Stimulated activated CD4-positive, alpha-beta T cell treated with anti-CD3 and anti-CD28 coated beads, Interleukin-1b, Interleukin-23, amount 100 ng/mL, for 48 hours (primary cell): ENCODE measurements at regions not wholly inside any gene's neighbourhood (a gene's known extent, or its start where the extent isn't known, plus 50 kb on each side); places are given as distances from the start of the nearest gene placed in this dataset.
"Not testable (repeated sequence)": the region's sequence is repeated elsewhere in the genome, so short reads cannot be mapped to it uniquely, and the experiment has no call there.

Experiments used
- DNase-seq: peaks from one replicate; pipeline ENCODE4 v3.0.0-alpha.2; 2020

DNA sequence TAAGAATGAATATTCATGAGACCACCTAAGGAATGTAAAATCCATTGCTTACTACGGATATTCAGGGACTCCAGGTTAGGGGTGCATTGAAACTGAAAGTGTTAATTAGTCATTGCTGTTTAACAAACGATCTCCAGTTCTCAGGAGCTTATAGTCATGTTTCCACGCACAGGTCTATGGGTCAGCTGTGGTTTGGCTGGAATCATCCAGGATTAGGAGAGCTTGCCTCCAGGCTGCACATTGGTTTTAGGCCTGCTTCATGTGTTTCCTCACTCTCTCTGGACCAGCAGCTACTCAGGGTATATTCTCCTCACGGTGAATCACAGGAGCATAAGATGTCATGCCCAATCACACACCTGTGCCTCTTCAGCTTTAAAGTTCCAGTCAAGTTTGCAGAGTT, 98.9 kb downstream of the ATXN3L start:
- no peak for DNase-seq

DNA sequence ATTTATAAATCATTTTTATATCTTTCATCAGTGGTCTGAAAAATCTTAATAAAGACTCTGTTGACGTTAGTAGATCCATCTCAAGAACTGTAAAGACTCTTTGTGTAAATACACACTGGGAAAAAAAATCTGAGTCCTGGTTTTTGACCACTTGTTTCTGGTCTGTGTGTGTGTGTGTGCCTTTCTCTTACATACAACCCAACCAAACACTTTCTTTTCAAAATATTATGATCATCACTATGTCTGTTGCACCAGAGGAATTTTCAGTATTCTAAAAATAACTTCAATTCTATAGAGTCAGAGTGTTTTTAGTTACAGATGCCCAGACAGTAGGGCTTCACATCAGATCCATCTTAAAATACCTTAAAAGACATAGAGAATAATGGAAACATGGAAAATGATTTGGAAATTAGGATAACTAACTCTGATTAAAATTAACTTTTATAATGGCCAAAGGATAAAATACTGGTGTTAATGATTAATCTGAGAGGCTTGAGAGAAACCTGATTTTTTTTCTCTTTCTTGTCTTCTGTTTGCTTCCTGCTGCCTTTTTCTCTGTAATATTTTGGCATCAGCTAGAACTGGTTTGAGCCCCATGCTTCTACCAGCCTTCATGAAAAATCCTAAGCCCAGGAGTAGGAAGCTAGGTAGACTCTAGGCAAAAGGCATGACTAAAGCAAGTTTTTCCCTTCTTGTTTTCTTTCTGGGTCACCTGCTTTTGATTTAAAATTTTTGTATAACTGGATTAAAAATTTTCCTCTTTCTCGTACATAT, 99.7 kb downstream of the ATXN3L start:
- DNase-seq = no peak

DNA sequence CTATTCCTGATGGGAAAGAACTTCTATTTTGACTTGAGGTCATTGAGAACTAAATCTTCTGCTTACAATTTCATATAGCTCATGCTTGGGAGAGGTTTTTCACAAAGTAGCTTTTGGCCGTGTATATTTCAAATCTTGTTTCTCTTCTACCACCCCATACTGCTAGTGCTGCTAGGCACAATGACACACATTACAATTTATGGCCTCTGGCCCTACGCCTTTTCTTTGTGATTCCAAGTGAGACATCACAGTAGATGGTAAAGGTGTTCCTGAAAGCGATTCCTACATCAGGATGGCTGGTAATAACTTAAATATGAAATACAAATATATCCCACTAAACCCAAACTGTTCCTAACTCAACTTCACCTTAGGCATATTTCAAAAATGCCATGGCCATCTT, 101.1 kb downstream of the ATXN3L start:
- DNase-seq = no peak

DNA sequence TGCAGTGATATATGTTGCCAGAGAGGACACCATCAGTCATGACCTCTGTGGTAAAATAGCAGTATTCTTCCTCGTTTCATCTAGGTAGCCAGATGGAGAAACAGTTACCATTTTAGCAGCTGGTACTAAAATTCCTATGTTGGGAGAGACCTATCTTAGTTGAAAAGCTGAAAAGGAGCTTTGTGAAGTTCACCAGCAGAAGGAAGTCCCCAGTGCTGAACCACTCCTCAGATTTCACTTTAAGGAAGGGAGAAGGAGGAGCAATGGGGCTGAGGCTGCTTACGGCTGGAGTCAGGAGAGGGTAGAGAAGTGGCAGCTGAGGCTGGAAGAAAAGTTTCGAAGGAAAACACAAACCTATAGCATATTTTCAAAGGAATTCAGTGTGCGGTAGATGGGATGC, 103.7 kb downstream of the ATXN3L start:
- DNase-seq = no peak

DNA sequence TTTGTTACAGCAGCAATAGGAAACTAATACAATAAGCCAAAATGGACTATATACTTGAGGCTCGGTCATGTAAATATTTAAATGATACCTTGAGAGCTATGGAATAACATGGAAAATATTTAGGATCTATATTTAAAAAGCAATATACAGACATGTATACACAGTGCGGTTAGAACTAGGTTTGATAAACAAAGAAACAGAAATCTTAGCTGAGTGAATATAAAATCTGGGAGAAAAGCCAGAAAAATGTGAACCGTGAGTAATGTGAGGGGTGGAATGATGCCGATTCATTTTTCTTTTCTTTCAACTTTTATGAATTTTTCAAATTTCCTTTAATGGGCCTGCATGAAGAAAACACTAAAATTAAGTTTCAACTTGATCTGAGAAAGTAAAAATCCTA, 104.1 kb downstream of the ATXN3L start:
- no peak for DNase-seq

DNA sequence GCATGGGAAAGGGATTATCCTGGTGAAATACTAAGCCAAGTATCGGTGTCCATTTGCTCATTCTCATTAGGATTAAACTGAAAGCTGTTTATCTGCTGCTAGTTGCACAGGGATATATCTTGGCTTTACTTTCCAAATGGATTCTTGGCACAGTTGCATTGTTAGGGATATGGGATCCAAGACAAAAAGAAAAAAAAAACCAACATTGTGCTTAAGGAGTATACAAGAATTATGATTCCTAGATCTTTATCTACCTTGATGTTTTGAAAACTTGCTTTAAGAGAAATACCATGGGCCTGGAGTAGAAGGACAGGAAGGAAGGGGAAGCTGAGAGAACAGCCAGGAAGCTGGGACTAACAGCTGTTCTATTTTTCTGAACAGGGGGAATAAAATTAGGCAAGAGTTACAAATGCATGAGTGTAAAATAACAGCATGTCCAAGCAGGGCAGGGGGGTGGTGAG, 107.6 kb downstream of the ATXN3L start:
- no peak for DNase-seq

DNA sequence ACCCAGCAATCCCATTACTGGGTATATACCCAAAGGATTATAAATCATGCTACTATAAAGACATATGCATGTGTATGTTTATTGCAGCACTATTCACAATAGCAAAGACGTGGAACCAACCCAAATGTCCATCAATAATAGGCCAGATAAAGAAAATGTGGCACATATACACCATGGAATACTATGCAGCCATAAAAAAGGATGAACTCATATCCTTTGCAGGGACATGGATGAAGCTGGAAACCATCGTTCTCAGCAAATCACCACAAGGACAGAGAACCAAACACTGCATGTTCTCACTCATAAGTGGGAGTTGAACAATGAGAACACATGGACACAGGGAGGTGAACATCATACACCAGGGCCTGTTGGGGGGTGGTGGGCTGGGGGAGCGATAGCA, 109.7 kb downstream of the ATXN3L start:
- not testable (repeated sequence) for DNase-seq

DNA sequence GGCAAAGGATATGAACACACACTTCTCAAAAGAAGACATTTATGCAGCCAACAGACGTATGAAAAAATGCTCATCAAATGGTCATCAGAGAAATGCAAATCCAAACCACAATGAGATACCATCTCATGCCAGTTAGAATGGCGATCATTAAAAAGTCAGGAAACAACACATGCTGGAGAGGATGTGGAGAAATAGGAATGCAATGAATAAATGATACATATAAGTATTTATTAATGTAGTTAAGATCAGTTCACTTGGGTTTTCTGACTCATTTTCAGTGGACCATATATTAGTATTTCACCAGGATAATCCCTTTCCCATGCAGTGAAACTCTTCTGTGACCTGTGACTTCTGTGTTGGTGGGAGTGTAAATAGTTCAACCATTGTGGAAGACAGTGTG, 110.1 kb downstream of the ATXN3L start:
- not testable (repeated sequence) for DNase-seq

DNA sequence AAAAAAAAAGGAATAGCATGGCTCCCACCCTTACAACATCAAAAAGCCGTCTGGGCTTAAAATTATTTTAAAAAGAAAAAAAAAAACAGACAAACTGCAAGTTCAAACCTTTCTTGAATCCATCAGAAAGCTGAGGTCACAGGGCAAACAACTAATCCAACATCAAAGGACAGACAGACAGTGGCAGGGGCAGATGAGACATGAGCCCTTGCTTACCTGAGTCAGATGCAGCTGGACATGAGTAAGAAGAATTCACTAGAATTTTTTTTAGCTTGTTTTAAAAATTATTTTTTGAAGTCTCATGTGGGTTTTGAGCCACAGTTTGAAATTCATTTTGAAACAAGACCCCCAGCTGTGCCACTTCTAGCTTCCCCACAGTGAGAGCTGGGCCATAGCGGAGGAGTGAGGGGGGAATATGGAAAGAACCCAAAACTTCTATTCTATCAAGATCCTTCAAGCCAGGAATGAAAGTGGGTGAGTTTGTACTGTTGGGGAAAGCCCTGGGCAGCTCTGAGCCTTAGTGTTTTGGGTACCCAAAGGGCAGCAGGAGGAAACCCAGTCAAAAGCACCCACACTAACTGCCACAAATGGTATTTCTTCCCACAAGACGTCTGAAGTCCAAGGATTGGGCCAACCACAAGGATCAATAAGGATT, 111.4 kb downstream of the ATXN3L start:
- DNase-seq = no peak

DNA sequence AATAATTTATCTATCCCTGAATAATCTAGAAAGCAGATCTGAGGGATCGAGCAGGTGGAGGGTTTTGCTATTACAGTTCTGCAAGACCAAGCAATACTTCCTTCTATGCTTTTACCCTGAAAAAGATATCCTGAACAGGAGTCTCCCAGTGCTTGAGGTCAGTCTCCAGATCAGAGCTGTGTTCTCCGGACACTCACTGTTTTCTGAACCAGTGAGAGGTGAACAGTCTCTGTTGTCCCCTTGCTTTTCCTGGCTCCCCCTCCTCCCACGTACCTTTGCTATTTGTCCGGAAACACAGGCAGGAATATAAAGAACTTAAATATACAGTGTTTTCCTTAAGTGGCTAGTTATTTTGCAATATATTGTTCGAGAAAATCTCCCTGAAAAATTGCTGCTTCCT, 116.6 kb downstream of the ATXN3L start:
- DNase-seq = no peak

DNA sequence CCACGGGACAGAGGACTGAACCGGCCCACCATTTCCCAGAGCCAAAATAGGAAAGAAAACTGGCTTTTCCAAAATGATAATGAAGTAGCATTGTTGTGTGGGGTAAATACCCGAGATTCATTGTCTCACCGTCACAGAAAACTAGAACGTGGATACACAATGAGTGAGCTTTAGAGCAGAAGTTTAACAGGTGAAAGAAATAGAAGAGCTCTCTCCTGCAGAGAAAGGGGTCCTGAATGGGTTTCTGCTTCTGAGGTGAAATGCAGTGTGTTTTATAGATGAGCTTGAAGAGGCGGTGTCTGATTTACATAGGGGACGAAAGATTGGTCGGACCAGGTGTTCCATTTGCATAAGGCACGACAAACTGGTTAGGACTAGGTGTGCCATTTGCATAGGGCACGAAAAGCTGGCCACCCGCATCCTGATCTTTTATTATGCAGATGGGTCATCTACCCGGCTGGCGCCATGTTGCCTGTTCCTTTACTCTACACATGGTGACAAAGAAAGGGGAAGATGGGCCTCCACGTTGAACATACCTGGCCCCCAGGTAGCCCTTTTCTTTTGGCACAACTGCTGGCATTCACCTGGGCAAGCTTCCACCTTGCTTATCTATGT, 118.1 kb downstream of the ATXN3L start:
- no peak for DNase-seq

DNA sequence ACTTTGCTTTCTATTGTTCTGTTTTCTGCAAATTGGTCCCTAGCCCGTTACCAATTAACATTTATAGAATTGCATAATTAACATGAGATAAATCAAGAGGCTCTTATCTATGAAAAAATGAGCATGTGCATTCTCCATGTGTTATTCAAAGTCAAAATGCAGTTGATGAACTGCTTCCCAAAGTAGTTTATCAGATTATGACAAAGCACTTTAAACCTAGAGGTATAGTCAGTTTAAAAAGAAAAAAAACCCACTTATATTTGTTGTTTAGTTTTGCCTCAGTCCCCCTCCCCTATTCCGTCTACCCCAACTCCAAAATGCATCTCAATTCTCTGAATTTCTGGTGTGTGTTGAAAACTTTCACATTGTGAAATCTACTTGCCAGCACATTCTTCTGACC, 119.5 kb downstream of the ATXN3L start:
- no peak for DNase-seq

DNA sequence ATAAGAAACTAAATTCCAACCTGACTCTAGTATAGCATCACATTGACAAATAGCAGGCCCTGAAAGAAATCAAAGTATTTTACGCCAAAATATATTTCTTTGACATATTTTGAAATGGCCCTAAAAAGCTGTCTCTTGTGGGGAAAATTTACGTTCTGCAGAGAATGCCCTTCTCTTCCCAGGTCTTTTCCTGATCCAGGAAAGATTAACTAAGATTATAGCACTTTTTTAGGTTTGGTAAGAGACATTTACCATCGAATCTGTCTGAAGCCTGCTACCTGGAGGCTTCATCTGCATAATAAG, 121.1 kb downstream of the ATXN3L start:
- no peak for DNase-seq

DNA sequence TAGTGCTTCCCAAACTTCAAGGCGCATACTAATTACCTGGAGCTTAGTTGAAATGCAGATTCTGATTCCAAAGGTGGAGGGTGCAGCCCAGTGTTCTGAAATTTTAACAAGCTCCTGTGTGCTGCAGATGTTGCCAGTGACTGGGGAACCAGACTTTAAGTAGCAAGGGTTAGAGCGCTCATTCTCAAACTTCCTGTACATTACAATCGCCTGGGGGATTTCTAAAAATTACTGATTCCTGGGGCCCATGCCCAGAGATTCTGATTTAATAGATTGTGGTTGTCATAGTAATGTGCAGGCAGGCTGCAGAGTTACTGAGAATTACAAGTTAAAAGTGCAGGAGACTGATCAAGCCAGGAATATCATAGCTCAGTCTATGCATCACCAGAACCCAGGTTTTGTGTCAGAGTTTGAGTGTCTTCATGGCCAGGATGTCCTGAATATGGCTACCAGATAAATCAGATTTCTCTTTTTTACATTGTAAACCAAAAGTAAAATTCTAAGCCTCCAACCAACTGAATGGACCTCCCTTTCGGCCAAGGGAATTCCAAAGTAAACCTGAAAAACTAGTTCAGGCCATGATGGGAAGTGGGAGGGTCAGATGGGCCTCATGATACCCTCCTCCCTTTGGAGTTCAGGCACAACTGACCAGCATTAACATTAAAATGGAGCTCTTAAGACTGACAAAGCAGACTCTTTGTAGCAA, 121.6 kb downstream of the ATXN3L start:
- no peak for DNase-seq

DNA sequence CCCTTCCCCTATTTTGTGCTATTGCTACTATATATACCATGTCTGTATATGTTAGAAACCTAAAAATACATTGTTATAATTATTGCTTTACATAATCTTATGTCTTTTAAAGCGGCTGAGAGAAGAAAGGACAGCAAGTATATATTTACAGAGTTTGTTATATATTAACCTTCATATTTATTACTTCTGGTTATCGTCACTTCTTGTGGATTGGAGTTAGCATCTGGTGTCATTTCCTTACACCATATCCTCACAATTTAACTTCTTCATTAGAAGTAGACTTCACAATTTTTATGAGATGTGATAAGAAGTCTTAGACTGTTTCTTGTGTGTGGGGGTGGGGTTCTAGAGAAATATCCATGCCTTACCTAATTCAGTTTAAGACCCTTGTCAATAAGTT, 123.1 kb downstream of the ATXN3L start:
- DNase-seq = no peak

DNA sequence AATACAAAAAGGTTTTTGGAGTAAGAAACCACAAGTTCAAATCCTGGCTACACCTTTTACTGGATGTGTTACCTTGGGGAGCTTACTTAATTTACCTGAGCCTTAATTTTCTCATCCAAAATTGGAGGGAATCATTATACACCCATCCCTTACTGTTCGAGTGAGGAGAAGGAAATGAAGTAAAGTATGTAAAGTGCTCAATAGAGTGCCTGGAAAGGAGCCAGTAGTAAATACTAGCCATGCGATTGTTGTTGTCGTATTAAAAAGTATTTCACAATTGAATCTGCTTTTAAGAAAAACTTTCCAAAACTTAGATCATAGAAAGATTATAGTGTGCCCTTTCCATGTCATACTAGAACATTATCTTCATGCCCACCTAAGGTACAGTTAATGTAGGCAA, 124.5 kb downstream of the ATXN3L start:
- no peak for DNase-seq

DNA sequence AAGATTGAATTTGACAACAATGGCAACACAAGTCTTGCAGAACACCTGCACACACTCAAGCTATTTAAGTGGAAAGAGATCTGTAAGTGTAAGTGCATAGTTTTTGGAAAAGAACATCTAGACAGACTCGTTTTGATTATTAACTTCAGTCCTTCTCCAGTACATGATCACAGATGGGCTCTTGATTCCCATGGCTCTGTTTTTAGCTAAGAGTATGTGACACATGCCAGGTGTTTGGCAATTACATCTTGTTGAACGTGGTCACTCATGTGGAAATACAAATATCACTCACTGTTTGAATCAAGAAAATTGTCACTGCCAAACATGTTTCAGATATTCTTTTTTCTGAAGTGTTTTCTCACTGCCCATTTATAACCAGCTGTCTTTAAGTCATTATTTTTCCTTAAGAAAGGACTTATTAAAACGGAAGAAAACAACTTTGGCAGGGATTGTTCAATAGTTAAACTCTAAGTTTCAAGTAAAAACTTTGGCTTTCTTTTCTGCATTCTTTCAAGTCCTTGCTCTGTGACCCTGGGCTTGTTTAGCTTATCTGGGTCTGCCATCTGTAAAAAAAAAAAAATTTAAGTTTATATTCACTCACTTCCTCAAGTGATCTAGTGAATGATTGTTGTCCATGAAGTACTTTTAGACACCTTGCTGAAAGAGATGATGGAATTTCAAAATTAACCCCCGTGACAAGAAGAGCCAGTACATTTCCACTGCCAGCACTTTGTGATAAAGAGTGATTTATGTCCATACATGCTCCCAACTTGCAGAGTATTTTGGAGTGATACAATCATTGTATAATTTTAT, 125.4 kb downstream of the ATXN3L start:
- no peak for DNase-seq

DNA sequence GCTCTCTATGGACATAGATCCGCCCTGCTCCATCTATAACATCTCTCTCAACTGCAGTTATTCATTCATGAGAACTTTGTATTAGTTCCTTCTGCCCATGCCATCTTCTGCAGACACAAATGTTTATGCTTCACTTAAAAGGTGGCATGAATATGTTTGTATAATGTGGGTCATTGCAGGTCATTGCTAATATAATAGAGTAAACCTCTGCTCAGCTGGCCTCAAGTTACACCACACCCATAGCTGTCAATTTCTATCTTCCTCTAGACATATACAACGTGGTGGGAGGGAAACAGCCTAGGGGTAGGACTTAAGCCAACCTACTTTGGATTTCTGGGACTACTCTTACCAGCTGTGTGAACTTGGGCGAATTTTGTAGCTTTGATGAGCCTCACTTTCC, 129.8 kb downstream of the ATXN3L start:
- no peak for DNase-seq

DNA sequence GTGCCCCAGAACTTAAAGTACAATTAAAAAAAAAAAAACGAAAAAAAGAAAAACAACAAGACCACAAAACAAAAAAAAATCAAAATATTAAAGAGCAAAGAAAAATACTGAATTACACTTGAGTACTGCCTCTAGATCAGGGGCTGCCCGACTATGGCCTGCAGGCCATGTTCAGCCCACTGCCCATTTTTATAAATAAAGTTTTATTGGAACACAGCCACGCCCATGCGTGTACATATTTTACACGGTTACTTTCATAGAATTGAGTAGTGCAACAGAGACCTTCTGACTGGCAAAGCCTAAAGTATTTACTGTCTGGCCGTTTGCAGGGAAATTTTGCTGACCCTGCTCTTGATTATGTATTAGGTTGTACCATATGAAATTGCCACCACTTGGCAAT, 130.5 kb downstream of the ATXN3L start:
- no peak for DNase-seq

DNA sequence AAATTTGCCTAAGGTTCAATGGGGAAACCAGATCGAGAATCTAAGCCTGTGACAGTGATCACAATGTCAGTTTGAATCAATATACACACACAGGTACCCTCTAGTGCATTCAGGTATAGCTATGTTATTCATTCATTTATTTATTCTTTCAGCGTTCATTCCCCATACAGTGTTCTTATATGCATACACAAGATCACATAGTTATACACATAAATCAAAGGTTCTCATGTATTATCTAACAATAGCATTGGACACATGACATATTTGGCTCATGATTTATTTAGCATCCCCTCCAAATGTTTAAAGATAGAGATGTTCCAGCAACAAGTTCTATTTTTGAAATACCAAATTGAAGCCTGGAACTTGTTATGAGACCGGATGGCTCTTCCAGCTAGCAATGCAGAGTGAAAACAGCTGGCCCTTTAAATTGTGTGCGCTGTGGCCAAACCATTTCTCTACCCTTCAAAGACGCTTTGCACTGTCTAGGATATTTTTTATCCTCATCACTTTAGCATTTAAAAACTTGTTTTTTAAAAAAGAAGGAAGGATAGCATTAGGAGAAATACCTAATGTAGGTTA, 131.0 kb downstream of the ATXN3L start:
- no peak for DNase-seq

DNA sequence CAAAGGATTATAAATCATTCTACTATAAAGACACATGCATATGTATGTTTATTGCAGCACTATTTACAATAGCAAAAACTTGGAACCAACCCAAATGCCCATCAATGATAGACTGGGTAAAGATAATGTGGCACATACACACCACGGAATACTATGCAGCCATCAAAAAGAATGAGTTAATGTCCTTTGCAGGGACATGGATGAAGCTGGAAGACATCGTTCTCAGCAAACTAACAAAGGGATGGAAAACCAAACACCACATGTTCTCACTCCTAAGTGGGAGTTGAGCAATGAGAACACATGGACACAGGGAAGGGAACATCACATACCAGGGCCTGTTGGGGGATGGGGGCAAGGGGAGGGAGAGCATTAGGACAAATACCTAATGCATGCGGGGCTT, 133.2 kb downstream of the ATXN3L start:
- not testable (repeated sequence) for DNase-seq

DNA sequence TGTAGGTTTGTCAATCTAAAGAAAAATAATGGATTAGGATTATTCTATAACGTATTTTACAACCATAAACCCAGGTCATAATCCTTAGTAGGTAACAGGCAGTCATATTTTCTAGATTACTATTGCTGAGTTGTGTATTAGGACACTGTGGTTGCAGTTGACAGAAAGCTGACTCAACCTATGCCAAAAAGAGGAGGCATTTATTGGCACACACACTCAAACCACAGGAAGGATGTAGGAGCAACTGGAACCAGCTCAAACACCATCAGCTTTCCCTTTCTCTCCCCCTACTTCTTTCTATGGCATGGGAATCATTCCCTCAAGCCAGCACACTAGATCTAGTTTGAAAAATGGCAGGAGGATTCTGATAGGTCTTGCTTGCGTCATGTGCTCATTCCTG, 136.4 kb upstream of the FAM9C start:
- no peak for DNase-seq

DNA sequence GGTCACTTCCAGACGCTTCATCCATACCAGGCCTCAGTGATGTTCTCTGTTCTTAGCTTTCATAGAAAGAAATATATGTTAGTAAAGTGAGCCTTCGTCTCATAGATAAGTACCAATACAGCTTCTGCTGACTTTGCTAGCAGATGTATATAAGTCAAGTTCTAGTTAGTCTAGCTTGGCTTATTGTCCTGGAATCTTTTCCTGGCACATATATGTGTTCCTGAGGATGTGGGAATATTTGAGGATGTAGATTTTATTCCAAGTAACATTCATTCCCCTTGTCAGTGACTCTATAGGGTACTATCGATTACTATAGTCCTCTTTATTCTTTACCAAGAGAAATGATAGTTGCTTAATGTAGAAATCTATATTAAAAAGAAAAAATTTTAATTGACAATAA, 135.2 kb upstream of the FAM9C start:
- no peak for DNase-seq
